Suprapubic skin (tissue), 4 donors: ENCODE measurements at regions not wholly inside any gene's neighbourhood (a gene's known extent, or its start where the extent isn't known, plus 50 kb on each side); places are given as distances from the start of the nearest gene placed in this dataset.

Experiments
- DNase-seq, 2 donors: peaks; one replicate each; pipeline ENCODE4 v3.0.0-alpha.2; 2019; ENCODE audit warnings: low spot score in 2 of 2
- H3K27ac ChIP-seq: fragments of 200-600 bp; sonication (generic); one replicate; pipeline ENCODE4 v1.5.1; 2019
- H3K27me3 ChIP-seq: fragments of 200-600 bp; sonication (generic); one replicate; pipeline ENCODE4 v1.5.1; 2019
- H3K36me3 ChIP-seq: fragments of 200-600 bp; sonication (generic); one replicate; pipeline ENCODE4 v1.5.1; 2019
- H3K4me1 ChIP-seq: fragments of 200-600 bp; sonication (generic); one replicate; pipeline ENCODE4 v1.5.1; 2019
- H3K4me3 ChIP-seq: fragments of 200-600 bp; sonication (generic); one replicate; pipeline ENCODE4 v1.5.1; 2019; ENCODE audit warnings: mild to moderate bottlenecking
- H3K9me3 ChIP-seq: fragments of 200-600 bp; sonication (generic); one replicate; pipeline ENCODE4 v1.5.1; 2019
- CTCF ChIP-seq, 2 donors: fragments of 200-600 bp in 1 of 2; fragments of 450-650 bp in 1 of 2; sonication (generic) in 1 of 2; IDR thresholded peaks; one replicate each; pipeline ENCODE4 v1.5.1; 2016 to 2019; ENCODE audit warnings: antibody characterized with exemption in 2 of 2, mild to moderate bottlenecking in 1 of 2, moderate library complexity in 1 of 2
- EP300 ChIP-seq: sonication (generic); formaldehyde crosslinking; IDR thresholded peaks from one replicate; pipeline ENCODE4 v1.6.1; 2017; ENCODE audit warnings: antibody characterized with exemption
- POLR2A ChIP-seq, 2 donors: fragments of 450-650 bp; IDR thresholded peaks; one replicate each; pipeline ENCODE4 v1.6.1; 2017; ENCODE audit warnings: antibody characterized with exemption in 2 of 2, mild to moderate bottlenecking in 2 of 2, moderate library complexity in 2 of 2
- POLR2AphosphoS5 ChIP-seq, 3 donors: sonication (generic); formaldehyde crosslinking; IDR thresholded peaks; one replicate each; pipeline ENCODE4 v1.6.1; 2017; ENCODE audit warnings: antibody characterized with exemption in 3 of 3
- WGBS: methylation state at CpG from one replicate; pipeline ENCODE4 v1.1.5; 2018; 5-methylcytosine and 5-hydroxymethylcytosine counted together

GRCh38 chr14:71333705-71334104 lies 426.4 kb downstream of the PCNX1 start:
- WGBS, result 81% methylated on average over 1 of the region's 1 CpG
- no peak for DNase-seq
- TF ChIP-seq POLR2AphosphoS5 (IDR thresholded peaks at IDR 0.05) (no peak), EP300 (no peak), CTCF (IDR thresholded peaks at IDR 0.05) (no peak), POLR2A (IDR thresholded peaks at IDR 0.05) (no peak)
- Histone ChIP-seq H3K36me3 (no peaks in the 10 kb centered on the region), H3K4me1 (no peaks in the 10 kb centered on the region), H3K27me3 (no peaks in the 10 kb centered on the region), H3K9me3 (no peaks in the 10 kb centered on the region), H3K27ac (no peak overlapping the region), H3K4me3 (no peak overlapping the region)

DNA sequence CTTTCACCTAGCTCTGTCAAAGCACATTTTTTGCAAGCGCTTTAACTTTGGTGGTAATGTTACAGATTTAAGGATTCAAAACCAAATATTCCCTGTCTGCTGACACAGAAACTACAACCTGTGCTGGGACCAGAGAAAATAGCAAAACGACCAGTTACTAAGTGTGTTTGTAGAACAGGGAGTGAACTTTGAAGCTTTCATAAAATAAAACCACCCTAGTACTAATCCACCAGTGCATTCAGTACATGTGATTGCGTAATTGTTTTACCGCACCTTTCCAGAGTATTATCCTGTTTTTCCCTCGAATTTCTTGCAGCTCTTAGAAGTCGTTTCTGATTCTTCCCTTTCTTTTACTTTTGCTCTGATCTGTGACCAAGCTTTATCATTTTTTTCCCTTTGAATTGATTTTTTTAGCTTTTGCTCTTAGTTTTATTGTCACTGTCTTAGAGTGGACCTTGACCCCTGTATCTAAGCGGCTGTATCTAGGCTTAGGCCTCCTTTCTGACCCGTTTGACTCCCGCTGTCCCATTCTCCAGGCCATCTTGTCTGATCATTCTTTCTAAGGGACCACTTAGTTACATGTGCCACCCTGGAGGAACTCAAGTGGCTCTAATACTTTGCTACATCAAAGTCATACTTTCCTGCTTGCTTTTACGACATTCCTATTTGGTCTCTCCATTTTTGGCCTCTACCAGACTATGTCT lies 429.4 kb downstream of the PCNX1 start:
- no peak overlapping the region for H3K27ac ChIP-seq
- WGBS, result 93% methylated on average over 10 of the region's 10 CpGs

DNA sequence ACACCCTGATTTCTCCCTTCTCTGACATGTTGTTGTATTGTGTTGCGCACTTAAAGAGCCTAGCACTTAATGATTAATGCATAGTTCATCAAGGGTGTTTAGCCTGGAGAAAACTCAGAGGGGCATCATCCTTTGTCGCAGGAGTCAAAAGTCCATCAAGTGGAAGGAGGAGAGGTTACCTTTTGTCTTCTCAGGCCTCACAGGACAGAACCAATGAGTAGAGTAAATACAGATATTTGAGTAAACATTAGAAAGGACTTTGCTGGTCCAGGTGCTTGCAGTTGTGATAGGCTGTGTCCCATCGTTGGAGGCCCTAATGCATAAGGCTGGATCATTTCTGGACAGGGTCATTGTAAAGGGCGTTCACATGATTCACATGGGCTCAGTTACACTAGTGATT lies 430.9 kb downstream of the PCNX1 start:
- Histone ChIP-seq H3K27ac (no peak overlapping the region), H3K36me3 (no peaks in the 10 kb centered on the region), H3K4me1 (peaks cover 9% of the 10 kb centered on the region), H3K27me3 (no peaks in the 10 kb centered on the region), H3K9me3 (no peaks in the 10 kb centered on the region), H3K4me3 (no peak overlapping the region)
- no peak for TF ChIP-seq EP300
- TF ChIP-seq POLR2A (IDR thresholded peaks at IDR 0.05), result no peak
- TF ChIP-seq POLR2AphosphoS5 (IDR thresholded peaks at IDR 0.05), result no peak
- TF ChIP-seq CTCF (IDR thresholded peaks at IDR 0.05), result no peak
- WGBS, result 98% methylated on average over 4 of the region's 4 CpGs
- no peak for DNase-seq

More for the DNA sequence above, 429.4 kb downstream of the PCNX1 start:
- TF ChIP-seq CTCF (IDR thresholded peaks at IDR 0.05), result no peak
- TF ChIP-seq POLR2AphosphoS5 (IDR thresholded peaks at IDR 0.05), result no peak
- TF ChIP-seq EP300, result no peak
- no peak for TF ChIP-seq POLR2A (IDR thresholded peaks at IDR 0.05)
- no peak for DNase-seq
- Histone ChIP-seq H3K4me1 (peaks cover 9% of the 10 kb centered on the region), H3K36me3 (no peaks in the 10 kb centered on the region), H3K27me3 (no peaks in the 10 kb centered on the region), H3K9me3 (no peaks in the 10 kb centered on the region), H3K4me3 (no peak overlapping the region)

DNA sequence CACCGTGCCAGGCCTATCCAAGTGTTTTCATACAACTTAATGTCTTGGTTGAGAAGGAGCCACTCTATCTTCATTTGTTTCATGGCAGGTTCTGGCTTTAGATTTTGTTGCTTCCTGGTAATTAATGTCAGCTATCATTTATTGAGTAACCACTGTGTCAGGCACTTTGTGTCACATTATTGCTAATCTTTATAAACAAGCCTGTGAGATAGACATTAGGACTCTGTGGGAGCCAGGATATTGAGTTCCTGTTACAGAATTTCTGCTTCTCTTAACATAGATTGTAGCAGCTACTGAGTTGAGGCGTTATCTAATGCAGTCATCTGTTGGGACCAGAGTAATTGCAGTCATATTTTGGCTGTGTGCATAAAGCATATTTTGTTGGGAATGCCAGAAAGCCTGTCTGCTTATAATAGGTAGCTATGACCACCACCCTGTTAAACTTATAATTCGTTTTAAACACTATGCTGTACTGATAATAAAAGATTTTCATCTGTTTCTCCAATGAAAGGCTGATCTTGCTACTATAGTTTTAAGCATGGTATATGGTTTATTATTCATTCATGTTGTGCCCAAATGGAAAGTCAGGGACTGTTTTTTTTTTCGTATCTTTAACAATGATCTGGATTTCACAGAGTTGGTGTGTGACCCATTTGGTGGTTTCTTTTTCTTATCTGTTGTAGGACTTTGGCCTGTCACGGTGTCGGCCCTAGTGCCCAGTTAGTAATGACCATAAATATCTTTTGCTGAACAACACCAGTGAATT lies 432.6 kb downstream of the PCNX1 start:
- no peak for DNase-seq
- TF ChIP-seq POLR2AphosphoS5 (IDR thresholded peaks at IDR 0.05), result no peak
- no peak for TF ChIP-seq CTCF (IDR thresholded peaks at IDR 0.05)
- TF ChIP-seq POLR2A (IDR thresholded peaks at IDR 0.05), result no peak
- TF ChIP-seq EP300, result no peak
- H3K4me1 ChIP-seq, result peaks cover 9% of the 10 kb centered on the region
- no peak overlapping the region for H3K4me3 ChIP-seq
- WGBS, result 85% methylated on average over 6 of the region's 6 CpGs
- no peaks in the 10 kb centered on the region for H3K36me3 ChIP-seq
- H3K27ac ChIP-seq, result no peak overlapping the region
- no peaks in the 10 kb centered on the region for H3K9me3 ChIP-seq
- no peaks in the 10 kb centered on the region for H3K27me3 ChIP-seq

DNA sequence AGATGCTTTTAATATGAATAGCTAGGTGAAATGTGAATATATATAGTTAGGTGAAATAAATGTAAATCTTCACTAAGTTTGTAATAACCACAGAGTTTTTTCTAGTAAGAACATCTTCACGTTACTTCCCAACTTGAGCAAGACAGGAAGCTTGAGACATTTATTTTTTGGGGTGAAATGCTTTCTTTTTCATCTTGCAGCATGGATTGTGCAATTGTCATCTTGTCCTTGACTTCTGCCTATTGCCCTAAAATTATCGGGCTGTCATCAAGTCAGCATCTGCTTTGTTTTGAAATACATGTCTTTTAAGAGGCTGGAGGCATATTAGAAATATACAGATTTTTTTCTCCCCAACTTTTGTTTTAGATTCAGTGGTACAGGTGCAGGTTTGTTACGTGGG lies 433.9 kb downstream of the PCNX1 start:
- WGBS, result 61% methylated on average over 3 of the region's 3 CpGs
- no peak overlapping the region for H3K4me3 ChIP-seq
- no peaks in the 10 kb centered on the region for H3K36me3 ChIP-seq
- H3K27ac ChIP-seq, result no peak overlapping the region
- no peaks in the 10 kb centered on the region for H3K9me3 ChIP-seq
- no peak for DNase-seq
- peaks cover 9% of the 10 kb centered on the region for H3K4me1 ChIP-seq
- H3K27me3 ChIP-seq, result no peaks in the 10 kb centered on the region
- TF ChIP-seq POLR2A (IDR thresholded peaks at IDR 0.05), result no peak
- TF ChIP-seq CTCF (IDR thresholded peaks at IDR 0.05), result no peak
- no peak for TF ChIP-seq EP300
- TF ChIP-seq POLR2AphosphoS5 (IDR thresholded peaks at IDR 0.05), result no peak
